ENCODE measurements at regions not wholly inside any gene's neighbourhood (a gene's known extent, or its start where the extent isn't known, plus 50 kb on each side); places are given as distances from the start of the nearest gene placed in this dataset.

GRCh38 chr5:158573829-158574228 lies 525.9 kb downstream of the EBF1 start:
- Histone ChIP-seq H3K4me1 (no peaks in the 10 kb centered on the region), H3K36me3 (ENCODE audit: low read depth, missing control alignments) (no peaks in the 10 kb centered on the region), H3K27ac (no peak overlapping the region), H3K27me3 (no peaks in the 10 kb centered on the region), H3K9me3 (no peaks in the 10 kb centered on the region), H3K4me3 (no peak overlapping the region)
- WGBS, 2 donors: 57 to 58% methylated on average over 3 of the region's 3 CpGs
- TF ChIP-seq CTCF (IDR thresholded peaks at IDR 0.05) (no peak), POLR2A (IDR thresholded peaks at IDR 0.05) (no peak)
- peak; percentile 18 for DNase-seq
- intact Hi-C loops (cut with DNase I; ENCODE audit: low total_unique reads): no loop called here

GRCh38 chr5:158570502-158570901 lies 529.2 kb downstream of the EBF1 start:
- Histone ChIP-seq H3K4me3 (no peak overlapping the region), H3K4me1 (no peaks in the 10 kb centered on the region), H3K27ac (no peak overlapping the region), H3K27me3 (no peaks in the 10 kb centered on the region), H3K9me3 (no peaks in the 10 kb centered on the region), H3K36me3 (ENCODE audit: low read depth, missing control alignments) (no peaks in the 10 kb centered on the region)
- WGBS, 2 donors: 55 to 84% methylated on average over 1 of the region's 1 CpG
- TF ChIP-seq POLR2A (IDR thresholded peaks at IDR 0.05): no peak
- TF ChIP-seq CTCF (IDR thresholded peaks at IDR 0.05): no peak
- intact Hi-C loops (cut with DNase I; ENCODE audit: low total_unique reads): no loop called here
- DNase-seq: no peak

- WGBS, 2 donors: 88 to 89% methylated on average over 4 of the region's 4 CpGs
- no peak overlapping the region for H3K4me3 ChIP-seq
- TF ChIP-seq CTCF (IDR thresholded peaks at IDR 0.05) (no peak), POLR2A (IDR thresholded peaks at IDR 0.05) (no peak)
- H3K9me3 ChIP-seq: no peaks in the 10 kb centered on the region
- H3K36me3 ChIP-seq (ENCODE audit: low read depth, missing control alignments): no peaks in the 10 kb centered on the region
- no peak for DNase-seq
- no peak overlapping the region for H3K27ac ChIP-seq
- no peaks in the 10 kb centered on the region for H3K27me3 ChIP-seq
- no peaks in the 10 kb centered on the region for H3K4me1 ChIP-seq
- intact Hi-C loops (cut with DNase I; ENCODE audit: low total_unique reads): no loop called here
Observed at GRCh38 chr5:158569534-158569933, 530.2 kb downstream of the EBF1 start.

GRCh38 chr5:158565017-158565789 lies 534.5 kb downstream of the EBF1 start:
- Histone ChIP-seq H3K4me3 (no peak overlapping the region), H3K27me3 (no peaks in the 10 kb centered on the region), H3K4me1 (no peaks in the 10 kb centered on the region), H3K9me3 (no peaks in the 10 kb centered on the region), H3K27ac (no peak overlapping the region), H3K36me3 (ENCODE audit: low read depth, missing control alignments) (no peaks in the 10 kb centered on the region)
- TF ChIP-seq CTCF (IDR thresholded peaks at IDR 0.05) (no peak), POLR2A (IDR thresholded peaks at IDR 0.05) (no peak)
- intact Hi-C loops (cut with DNase I; ENCODE audit: low total_unique reads): no loop called here
- DNase-seq: no peak
- WGBS, 2 donors: 58 to 82% methylated on average over 3 of the region's 3 CpGs
